GM21576 (cell line): ENCODE measurements at regions not wholly inside any gene's neighbourhood (a gene's known extent, or its start where the extent isn't known, plus 50 kb on each side); places are given as distances from the start of the nearest gene placed in this dataset.

Experiments
- ATAC-seq: cut with Tn5 transposase; IDR thresholded peaks from one replicate; pipeline ENCODE4 v1.9.1; 2021; ENCODE audit warnings: mild to moderate bottlenecking, moderate library complexity; ENCODE audit not compliant: unreplicated experiment

DNA sequence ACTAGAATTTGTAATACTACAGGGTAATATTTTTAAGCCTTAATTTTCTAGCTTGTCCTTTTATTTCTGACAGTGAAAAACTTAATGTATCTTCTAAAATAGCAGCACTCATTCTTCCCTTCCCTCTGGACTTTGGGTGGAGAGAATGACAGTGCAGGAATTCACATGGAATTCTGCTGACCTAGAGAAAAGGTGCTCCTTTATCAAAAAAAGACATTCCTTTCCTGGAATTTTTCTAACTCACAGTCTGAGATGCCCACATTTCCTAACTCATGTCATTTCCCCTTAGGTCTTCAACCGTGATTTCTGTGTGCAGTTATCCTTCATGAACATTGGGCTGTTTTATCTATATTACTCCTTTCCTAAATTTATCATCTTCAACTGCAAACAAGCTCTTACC lies 137.8 kb upstream of the PDGFD start:
- no peak for ATAC-seq

DNA sequence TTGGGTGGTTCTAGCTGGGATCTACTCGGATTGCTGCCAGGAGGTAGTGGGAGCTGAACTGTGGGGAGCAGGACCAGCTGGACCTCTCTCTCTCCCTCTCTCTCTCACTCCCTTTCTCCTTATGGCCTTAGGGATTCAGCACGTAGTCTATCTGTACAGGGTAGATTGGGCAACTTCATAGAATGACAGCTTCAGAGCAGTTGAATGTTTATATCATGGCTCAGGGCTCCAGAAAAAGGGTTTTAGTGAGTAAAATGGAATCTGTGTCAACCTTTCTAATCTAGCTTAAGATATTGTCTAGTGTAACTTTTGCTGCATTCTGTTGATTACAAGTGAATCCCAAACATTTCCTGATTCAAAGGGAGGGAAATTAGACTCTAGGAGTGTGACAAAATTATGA lies 127.7 kb upstream of the PDGFD start:
- no peak for ATAC-seq

DNA sequence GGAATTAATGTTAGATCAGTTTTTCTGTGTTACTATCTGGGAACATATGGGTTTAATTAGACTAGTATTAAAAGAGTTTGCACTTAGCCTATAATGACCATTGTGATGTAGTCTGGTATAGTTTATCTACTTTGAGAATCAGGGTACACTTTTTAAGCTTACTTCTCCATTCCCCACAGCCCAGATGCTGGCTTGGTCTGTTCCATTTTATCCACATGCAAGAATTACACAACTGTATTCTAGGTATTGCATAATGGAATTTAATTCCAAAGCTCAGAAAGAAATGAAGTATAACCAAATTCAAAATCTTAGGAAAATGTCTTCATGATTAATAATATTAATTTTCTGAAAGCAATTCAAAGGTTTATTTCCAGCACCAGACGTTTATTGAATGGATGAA lies 122.2 kb upstream of the PDGFD start:
- no peak for ATAC-seq

DNA sequence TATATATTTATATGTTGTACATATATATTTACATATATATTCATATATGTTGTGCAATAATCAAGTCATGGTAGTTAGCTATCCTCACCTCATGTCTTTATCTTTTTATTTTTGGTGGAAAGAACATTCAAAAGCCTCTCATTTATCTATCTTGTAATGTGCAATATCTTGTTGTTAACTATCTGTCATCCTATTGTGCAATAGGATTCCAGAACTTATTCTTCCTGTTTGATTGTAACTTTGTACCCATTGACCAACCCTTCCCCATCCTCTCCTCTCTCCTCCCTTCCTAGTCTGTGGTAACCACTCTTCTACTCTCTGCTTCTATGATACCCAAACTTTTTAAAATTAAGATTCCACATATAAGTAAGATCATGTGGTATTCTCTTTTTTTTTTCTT lies 115.6 kb upstream of the PDGFD start:
- no peak for ATAC-seq

DNA sequence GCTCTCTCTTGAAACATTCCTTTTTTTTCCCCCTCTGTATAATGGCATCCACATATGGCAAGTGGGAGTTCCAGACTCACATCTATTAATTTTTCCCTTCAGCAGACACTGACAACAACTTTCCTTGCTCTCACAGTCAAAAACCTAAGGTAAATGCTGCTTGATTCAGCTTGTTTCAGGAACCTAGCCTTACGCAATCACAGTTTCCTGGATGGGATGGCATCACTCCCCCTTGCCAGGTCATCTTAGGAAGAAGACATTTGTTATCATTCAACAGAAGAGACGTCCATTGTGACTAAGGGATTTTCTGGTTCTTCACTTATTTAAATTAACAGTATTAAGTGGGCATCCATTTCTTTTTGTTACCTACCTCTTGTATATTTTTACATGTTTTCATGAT lies 112.0 kb upstream of the PDGFD start:
- no peak for ATAC-seq

DNA sequence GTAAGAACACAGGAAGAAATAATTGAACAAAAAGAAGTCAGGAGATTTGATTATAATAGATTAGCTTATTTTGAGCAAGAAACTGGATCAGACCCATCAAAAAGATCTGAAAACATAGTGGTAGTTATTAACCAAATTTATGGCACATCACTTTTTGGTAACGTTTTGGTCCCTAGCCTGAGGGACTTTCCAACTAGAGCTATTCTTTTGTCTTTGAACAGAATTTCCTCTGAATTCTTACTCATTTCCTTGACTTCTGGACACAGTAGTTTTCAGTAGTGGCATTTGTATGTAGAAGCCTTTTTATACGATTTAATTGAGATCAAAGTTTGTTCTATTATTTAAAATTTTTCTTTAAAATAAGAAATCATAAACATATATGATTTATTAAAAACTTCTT lies 96.5 kb upstream of the PDGFD start:
- ATAC-seq = no peak

DNA sequence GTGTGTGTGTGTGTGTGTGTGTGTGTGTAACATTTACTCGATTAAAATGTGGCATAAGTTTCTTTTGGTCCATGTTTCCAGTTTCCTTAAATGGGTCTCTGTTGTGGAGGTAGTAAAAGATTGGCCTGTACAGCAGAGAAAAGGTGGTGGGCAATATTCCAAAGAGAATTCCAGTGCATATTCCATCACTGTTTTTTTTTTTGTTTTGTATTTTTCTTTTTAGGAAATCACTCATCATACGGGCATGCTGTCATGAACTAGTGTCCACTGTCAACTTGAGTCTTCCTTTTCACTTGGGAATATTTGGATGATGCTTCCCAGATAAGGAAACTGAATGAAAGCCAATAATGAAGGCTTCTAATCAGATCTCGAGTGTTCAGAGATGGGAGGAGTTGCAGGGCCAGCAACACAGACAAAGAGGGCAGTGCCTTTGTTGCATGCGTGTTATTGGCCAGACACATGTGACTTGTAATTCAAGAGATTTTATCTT lies 95.2 kb upstream of the PDGFD start:
- ATAC-seq = no peak

DNA sequence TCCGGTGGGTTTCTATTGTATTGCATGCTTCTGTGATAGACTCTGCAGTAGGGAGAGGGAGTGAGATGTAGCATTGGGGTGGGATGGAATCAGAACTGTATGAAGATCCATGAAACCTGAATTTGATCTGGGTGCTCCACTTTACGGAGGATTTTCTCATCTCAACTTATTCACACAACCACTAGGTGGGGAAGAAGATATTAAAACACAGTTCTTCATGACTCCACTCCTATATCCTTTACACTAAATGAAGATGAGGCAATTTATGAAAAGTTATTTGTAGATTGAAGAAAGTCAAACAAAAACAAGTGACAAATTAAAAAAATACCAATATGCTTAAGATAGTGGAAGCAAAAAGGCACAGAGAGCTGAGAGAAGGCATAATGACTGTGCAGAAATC lies 92.6 kb upstream of the PDGFD start:
- ATAC-seq = no peak

DNA sequence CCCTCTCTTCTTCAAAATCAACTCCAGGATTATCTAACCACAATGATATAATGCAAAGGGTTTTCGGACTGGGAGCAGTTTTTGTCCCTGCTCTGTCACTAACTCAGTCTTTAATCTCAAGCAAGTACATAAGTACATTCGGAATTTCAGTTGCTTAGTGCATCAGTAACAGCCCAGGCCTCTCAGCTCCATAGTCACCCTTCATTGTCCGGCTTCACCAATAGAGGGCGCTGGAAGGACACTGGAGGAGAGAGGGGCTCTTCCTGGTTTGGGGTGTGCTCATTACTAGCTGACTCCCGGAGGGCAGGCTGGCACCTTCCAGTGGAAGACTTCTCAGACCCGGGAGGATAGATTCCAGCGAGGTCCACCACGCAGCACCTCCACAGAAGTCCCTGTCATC lies 90.4 kb upstream of the PDGFD start:
- peak; percentile 85 for ATAC-seq

DNA sequence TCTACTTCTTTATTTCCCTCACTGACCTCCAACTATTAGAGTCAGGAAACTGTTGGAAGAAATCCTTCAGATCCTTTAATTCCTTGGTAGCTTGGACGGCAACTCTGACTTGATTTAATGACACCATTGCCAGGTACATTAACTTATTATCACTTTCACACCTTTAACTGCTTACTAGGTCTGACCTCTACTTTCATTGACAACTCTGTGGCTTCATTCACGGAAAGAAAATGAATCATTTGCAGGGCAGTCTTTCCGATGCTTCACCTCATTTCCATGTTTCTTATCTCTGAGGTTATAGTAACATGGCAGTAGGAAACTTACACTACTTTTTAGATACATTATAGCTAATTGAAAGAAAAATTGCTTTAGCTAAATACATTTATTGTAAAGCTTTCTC lies 82.6 kb upstream of the PDGFD start:
- no peak for ATAC-seq

DNA sequence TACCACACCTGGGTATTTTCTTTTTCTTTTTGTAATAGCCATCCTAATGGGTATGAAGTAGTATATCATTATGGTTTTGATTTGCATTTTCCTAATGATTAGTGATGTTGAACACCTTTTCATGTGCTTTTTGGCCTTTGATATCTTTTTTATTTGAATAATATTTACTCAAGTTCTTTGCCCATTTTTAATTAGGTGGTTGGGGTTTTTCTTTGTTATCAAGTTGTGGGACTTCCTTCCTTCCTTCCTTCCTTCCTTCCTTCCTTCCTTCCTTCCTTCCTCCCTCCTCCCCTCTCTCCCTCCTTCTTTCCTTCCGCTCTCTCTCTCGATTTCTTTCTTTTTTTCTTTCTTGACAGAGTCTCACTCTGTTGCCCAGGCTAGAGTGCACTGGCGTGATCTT lies 75.0 kb upstream of the PDGFD start:
- ATAC-seq = no peak

DNA sequence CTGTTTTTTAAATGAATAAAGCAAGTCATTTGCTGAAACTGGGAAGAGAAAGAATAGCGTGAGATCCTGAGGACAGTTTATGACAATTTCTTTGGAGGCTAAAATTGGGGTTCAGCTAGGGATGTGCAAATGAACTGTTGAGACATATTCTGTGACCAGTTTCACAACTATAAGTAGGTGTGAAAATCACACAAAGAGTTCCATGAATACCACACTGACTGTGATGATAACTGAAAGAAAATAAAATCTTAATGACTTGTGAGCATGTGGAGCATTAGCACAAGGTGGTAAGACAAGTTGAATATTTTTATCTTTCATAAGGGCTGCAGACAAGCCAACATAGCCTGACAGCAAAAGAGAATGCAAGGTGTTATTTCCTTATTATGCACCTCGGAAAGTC lies 61.1 kb upstream of the PDGFD start:
- ATAC-seq = no peak

DNA sequence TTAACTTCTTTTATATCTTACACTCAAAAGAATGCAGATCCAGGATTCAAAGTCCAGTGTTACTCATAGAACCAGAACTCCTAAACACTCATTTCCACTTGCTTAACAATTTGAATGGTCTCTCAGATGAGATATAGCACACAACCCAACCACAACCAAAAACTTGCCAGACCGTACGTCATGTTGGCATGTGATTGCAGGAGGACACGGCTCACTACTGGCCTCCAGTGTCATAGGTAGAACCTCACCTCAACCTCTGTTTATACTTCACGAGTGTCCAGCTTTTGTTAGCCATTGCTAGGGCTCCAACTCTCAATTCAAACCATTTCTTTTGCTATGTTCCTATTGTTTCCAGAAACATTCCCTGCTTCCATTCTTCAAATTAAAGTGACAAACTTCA lies 58.5 kb upstream of the PDGFD start:
- ATAC-seq = no peak

DNA sequence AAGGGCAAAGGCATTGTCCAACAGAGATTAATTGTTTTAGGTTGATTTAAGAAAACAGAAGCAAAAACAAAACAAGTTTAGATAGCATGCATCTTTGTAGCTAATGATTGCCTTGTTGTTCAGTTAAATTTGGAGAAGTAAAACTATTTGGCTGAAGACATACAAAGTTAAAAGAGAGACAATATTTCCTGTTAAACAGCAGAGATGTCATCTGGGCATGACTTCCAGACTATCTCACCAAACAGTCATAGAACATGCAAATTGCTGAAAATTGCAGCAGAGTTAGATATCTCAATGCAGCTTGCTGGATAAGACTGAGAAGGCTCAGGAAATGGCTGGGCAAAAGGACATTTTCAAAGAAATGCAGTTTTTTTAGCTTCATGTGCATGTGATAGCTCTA lies 57.5 kb upstream of the PDGFD start:
- ATAC-seq = no peak

DNA sequence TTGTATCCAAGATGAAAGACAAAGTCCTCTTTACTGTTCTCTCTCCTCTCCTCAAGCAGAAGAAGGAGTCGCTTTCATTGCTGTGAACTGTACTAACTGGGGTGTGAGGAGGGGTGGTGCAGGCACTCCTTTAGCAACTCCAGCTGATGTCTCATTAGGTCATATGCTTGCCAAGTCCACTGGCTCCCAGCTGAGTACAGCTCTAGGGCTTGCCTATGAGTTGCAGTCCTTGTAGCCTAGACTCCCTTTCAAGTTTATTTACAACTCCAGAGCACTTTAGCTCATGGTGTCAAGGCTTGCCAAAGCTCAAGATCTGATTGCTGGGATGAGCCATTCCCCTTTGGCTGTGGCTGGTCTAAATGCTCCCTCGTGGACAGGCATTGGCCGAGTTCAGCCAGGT lies 55.1 kb upstream of the PDGFD start:
- ATAC-seq = no peak

DNA sequence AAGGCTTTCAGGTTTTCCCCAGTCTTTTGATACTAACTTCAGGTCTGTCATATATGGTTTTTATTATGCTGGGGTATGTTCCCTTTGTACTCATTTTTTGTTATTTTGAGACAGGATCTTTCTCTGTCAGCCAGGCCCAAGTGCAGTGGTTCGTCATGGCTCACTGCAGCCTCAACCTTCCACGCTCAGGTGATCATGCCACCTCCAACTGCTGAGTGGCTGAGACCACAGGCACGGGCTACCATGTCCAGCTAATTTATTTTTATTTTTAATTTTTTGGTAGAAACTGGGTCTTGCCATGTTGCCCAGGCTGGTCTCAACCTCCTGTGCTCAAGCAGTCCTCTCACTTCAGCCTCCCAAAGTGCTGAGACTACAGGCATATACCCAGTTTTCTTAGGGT lies 50.6 kb upstream of the PDGFD start:
- no peak for ATAC-seq
